Astrocyte of the spinal cord (primary cell): ENCODE measurements at regions not wholly inside any gene's neighbourhood (a gene's known extent, or its start where the extent isn't known, plus 50 kb on each side); places are given as distances from the start of the nearest gene placed in this dataset.
"Not testable (repeated sequence)": the region's sequence is repeated elsewhere in the genome, so short reads cannot be mapped to it uniquely, and the experiment has no call there.

Experiments
- DNase-seq: peaks from one replicate; pipeline ENCODE4 v3.0.0; 2011; ENCODE audit warnings: low read depth, low spot score
- H3K4me3 ChIP-seq: 2 replicates; pipeline ENCODE4 v1.5.1; 2011; ENCODE audit warnings: low read depth, mild to moderate bottlenecking, low read length, moderate library complexity
- CTCF ChIP-seq: IDR thresholded peaks from 2 replicates; pipeline ENCODE4 v1.5.1; 2012; ENCODE audit warnings: low read depth, mild to moderate bottlenecking, low read length, inconsistent platforms
- in situ Hi-C: cut with HindIII; loops from 2 replicates; pipeline ENCODE4 v1.10.0; 2017; ENCODE audit warnings: low sequenced_read_pairs

GRCh38 chr16:13631213-13631767, 288.7 kb upstream of the ERCC4 start:
- no peak for TF ChIP-seq CTCF
- no peak overlapping the region for H3K4me3 ChIP-seq
- in situ Hi-C loops, result no loop called here
- no peak for DNase-seq

GRCh38 chr16:13631916-13632315, 288.0 kb upstream of the ERCC4 start:
- no peak for TF ChIP-seq CTCF
- DNase-seq, result no peak
- no peak overlapping the region for H3K4me3 ChIP-seq
- in situ Hi-C loops, result no loop called here

GRCh38 chr16:13632504-13632903, 287.4 kb upstream of the ERCC4 start:
- DNase-seq, in situ Hi-C loops, H3K4me3 ChIP-seq: not testable (repeated sequence)

GRCh38 chr16:13633391-13633861, 286.5 kb upstream of the ERCC4 start:
- DNase-seq, result no peak
- in situ Hi-C loops, result no loop called here
- H3K4me3 ChIP-seq, result no peak overlapping the region
- no peak for TF ChIP-seq CTCF

- DNase-seq, result no peak
- no peak for TF ChIP-seq CTCF
- in situ Hi-C loops, result no loop called here
- H3K4me3 ChIP-seq, result no peak overlapping the region
Measured at GRCh38 chr16:13634253-13634652, 285.7 kb upstream of the ERCC4 start.

- no peak for TF ChIP-seq CTCF
- no peak overlapping the region for H3K4me3 ChIP-seq
- in situ Hi-C loops, result no loop called here
- no peak for DNase-seq
Measured at GRCh38 chr16:13634959-13635358, 285.0 kb upstream of the ERCC4 start.

GRCh38 chr16:13638218-13638617, 281.7 kb upstream of the ERCC4 start:
- no peak overlapping the region for H3K4me3 ChIP-seq
- TF ChIP-seq CTCF, result no peak
- in situ Hi-C loops, result no loop called here
- no peak for DNase-seq
